GM21390 (cell line): ENCODE measurements at regions not wholly inside any gene's neighbourhood (a gene's known extent, or its start where the extent isn't known, plus 50 kb on each side); places are given as distances from the start of the nearest gene placed in this dataset.

ENCODE experiments used
- ATAC-seq: cut with Tn5 transposase; IDR thresholded peaks from one replicate; pipeline ENCODE4 v1.9.1; 2021; ENCODE audit not compliant: unreplicated experiment

- ATAC-seq = no peak
Observed at GRCh38 chr5:124245276-124245675, 501.2 kb downstream of the ZNF608 start.

GRCh38 chr5:124240732-124241131 lies 505.7 kb downstream of the ZNF608 start:
- no peak for ATAC-seq

GRCh38 chr5:124239572-124239971 lies 506.9 kb downstream of the ZNF608 start:
- ATAC-seq = no peak

DNA sequence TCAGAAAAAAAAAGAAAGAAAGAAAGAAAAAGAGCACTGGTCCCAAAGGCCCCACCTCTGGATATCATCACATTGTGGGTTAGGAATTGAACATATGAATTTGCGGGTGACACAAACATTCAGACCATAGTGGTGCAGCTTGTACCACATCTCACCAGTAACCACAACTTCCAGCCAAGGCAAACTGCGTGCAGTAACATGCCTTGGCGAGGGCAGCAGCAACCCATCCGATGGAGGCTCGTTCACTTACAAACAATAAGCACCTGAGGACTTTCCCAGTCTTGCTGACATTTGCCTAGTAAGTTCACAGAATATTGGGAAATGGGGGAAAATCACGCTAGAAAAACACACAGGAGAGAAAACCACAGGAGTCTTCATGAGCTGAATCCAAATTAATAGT lies 508.1 kb downstream of the ZNF608 start:
- ATAC-seq = no peak

GRCh38 chr5:124237206-124237695 lies 509.2 kb downstream of the ZNF608 start:
- ATAC-seq = no peak

GRCh38 chr5:124236361-124237205 lies 509.9 kb downstream of the ZNF608 start:
- ATAC-seq = no peak

GRCh38 chr5:124235576-124235975 lies 510.9 kb downstream of the ZNF608 start:
- no peak for ATAC-seq

GRCh38 chr5:124234770-124235562 lies 511.5 kb downstream of the ZNF608 start:
- no peak for ATAC-seq

GRCh38 chr5:124234022-124234769 lies 512.2 kb downstream of the ZNF608 start:
- no peak for ATAC-seq

DNA sequence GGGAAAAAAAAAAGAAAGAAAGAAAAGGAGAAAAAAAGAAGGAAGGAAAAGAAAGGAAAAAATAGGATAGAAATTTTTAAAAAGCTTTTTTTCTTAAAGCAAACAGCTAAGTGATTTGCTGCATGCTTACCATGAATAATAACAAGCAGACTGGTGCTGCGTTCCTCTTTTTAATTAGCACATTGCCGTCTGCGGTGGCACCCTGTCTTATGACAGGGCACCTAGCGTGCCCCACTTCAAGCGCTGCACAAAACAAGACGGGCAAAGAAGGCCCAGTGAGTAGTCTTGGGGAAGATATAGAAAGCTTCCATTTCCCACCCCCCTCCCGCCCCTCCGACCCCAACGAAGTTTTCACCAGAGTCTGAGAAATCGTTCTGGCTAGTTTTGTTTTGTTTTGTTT lies 513.9 kb downstream of the ZNF608 start:
- ATAC-seq = no peak

DNA sequence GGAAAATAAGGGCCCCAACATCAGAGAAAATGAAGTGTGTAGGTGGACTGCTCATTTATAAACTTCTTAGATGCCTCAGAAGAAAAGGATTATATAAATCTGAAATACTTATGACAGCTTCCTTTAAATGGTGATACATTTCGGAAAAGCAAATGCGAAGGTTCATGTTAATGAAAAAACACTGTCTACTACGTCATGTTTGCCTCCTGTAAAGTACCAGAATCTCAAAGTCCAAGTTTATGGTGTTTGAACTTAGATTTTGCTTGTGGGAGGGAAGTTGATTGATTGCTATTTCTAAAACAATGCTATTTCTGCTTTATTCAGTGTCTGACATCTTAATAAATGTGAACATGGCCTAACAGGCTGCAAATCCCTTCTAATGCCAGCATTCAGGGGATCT lies 514.6 kb downstream of the ZNF608 start:
- no peak for ATAC-seq

- no peak for ATAC-seq
Observed at GRCh38 chr5:124231230-124231629, 515.2 kb downstream of the ZNF608 start.

- ATAC-seq = no peak
Observed at GRCh38 chr5:124230456-124230855, 516.0 kb downstream of the ZNF608 start.

GRCh38 chr5:124229352-124229751 lies 517.1 kb downstream of the ZNF608 start:
- no peak for ATAC-seq

- ATAC-seq = no peak
Observed at GRCh38 chr5:124227914-124228313, 518.5 kb downstream of the ZNF608 start.

DNA sequence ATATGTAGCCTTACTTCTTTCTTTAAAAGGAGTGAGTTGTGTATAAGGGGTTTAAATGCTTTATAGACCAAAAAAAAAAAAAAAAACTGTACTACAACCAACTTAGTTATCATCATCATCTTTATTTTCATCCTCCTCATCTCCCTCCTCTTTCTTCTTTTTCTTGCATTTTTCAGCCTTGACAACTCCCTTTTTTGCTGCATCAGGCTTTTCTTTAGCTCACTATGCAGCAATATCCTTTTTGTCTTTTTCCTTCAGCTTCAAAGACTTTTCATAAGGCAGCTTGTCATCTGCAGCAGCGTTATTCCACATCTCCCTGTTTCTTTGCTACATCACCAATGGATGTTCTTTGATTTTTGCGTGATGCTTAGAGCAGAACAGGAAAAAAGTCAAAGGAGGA lies 526.0 kb downstream of the ZNF608 start:
- no peak for ATAC-seq

- no peak for ATAC-seq
Observed at GRCh38 chr5:124212934-124213333, 533.5 kb downstream of the ZNF608 start.

GRCh38 chr5:124210111-124210910 lies 536.1 kb downstream of the ZNF608 start:
- ATAC-seq = no peak

DNA sequence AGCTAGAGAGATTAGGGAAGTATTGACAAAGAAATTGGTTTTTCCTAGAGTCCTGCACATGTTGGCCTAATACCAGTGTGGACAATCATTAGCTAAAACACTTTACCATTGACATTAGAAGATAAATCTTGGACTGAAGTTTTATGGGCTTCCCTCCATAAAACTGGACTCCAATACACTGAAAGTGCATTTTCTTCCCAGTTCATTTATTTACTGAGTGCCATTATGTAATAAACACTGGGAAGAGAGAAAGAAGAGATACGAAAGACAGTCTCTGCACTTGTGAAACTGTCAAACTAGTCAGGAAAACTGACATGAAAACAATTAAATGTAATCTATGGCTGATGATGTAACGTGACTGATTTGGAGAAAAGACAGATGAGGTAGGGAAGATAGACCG lies 539.3 kb downstream of the ZNF608 start:
- no peak for ATAC-seq

DNA sequence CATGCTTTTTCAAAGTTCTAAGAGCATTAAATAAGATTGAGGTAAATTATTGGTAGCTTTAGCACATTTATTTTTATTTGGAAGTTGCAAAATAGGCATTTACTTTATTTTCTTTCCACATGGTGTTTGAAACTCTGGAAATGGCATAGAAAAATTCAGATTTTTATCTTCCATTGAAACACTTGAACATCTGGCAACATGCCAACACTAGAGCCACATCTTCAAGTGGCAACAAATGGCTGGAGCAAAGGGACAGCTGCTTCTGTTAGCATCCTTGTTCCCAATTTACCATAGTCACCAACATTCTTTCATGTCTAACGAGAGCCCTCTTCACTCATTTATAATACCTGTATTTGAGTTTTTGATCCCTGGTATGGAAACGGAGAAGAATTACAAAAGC lies 539.9 kb downstream of the ZNF608 start:
- no peak for ATAC-seq

- ATAC-seq = no peak
Observed at GRCh38 chr5:124203303-124203702, 543.1 kb downstream of the ZNF608 start.
